Gastroesophageal sphincter (tissue), 3 donors: ENCODE measurements at regions not wholly inside any gene's neighbourhood (a gene's known extent, or its start where the extent isn't known, plus 50 kb on each side); places are given as distances from the start of the nearest gene placed in this dataset.

Experiments used
- POLR2A ChIP-seq, 2 donors: fragments of 450-650 bp; IDR thresholded peaks; one replicate each; pipeline ENCODE4 v1.6.1; 2017; ENCODE audit warnings: antibody characterized with exemption in 2 of 2, mild to moderate bottlenecking in 2 of 2, moderate library complexity in 1 of 2
- TF ChIP-seq, protein P1 (sequence below), 4 experiments: fragments of 200-600 bp in 2 of 4; fragments of 450-650 bp in 2 of 4; sonication (generic) in 1 of 4; IDR thresholded peaks; one replicate each; pipeline ENCODE4 v1.5.1; 2017 to 2019; ENCODE audit warnings: antibody characterized with exemption in 4 of 4, mild to moderate bottlenecking in 2 of 4, moderate library complexity in 2 of 4

DNA sequence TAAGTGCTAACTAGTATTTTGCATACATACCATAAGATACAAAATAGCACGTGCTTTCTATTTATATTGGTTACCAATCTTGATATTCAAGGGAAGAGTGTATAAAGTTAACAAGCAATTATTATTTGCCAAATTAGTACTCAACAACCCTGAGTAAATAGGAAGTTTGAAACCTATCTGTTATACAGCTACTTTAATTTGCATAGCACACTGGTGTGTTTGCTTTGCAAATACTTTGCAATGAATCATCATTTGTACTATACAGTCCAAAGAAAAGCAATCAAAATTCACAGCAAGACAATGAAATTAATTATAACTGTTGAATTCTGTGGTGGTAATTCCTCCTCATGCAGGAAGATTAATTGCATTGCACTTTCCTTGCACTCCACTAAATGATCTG is 469.1 kb downstream of the PRKD1 start:
- TF ChIP-seq, protein P1, sequence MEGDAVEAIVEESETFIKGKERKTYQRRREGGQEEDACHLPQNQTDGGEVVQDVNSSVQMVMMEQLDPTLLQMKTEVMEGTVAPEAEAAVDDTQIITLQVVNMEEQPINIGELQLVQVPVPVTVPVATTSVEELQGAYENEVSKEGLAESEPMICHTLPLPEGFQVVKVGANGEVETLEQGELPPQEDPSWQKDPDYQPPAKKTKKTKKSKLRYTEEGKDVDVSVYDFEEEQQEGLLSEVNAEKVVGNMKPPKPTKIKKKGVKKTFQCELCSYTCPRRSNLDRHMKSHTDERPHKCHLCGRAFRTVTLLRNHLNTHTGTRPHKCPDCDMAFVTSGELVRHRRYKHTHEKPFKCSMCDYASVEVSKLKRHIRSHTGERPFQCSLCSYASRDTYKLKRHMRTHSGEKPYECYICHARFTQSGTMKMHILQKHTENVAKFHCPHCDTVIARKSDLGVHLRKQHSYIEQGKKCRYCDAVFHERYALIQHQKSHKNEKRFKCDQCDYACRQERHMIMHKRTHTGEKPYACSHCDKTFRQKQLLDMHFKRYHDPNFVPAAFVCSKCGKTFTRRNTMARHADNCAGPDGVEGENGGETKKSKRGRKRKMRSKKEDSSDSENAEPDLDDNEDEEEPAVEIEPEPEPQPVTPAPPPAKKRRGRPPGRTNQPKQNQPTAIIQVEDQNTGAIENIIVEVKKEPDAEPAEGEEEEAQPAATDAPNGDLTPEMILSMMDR (IDR thresholded peaks at IDR 0.05): no peak
- no peak for TF ChIP-seq POLR2A (IDR thresholded peaks at IDR 0.05)
